Loucy (cell line): ENCODE measurements at regions not wholly inside any gene's neighbourhood (a gene's known extent, or its start where the extent isn't known, plus 50 kb on each side); places are given as distances from the start of the nearest gene placed in this dataset.

ENCODE experiments used
- EZH2phosphoT487 ChIP-seq: fragments of 200-600 bp; IDR thresholded peaks from 2 replicates; pipeline ENCODE4 v1.6.1; 2018; ENCODE audit warnings: antibody characterized with exemption, mild to moderate bottlenecking, moderate library complexity, borderline replicate concordance
- TF ChIP-seq, protein P1 (sequence below): fragments of 200-600 bp; sonication (generic); conservative IDR thresholded peaks from 2 replicates; pipeline ENCODE4 v1.5.1; 2014; ENCODE audit warnings: mild to moderate bottlenecking, antibody characterized with exemption, low read length

DNA sequence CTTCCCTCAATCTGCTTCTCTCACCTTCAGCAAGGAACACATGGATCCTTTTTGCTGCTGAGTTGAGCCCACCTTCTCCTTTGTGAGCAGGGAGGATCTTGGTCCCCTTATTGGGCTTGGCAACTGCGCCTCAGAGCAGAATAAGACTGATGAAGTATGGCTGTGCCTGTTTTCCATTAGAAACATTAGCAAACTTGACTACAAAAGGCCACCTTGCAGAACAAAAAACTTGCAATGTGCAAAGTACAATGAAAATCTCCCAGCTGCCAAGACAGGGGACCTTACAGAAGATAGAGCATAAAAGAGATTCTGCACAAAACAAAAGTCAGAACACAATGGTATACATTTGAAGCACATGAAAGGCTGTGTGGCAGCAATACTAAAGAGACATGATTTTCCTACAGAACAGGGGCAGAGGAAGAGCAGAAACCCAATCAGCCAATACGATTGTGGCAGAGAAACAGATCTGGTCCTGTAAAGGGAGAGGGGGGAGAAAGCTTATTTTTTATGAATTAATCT is 173.5 kb upstream of the SNX19 start:
- TF ChIP-seq, protein P1, sequence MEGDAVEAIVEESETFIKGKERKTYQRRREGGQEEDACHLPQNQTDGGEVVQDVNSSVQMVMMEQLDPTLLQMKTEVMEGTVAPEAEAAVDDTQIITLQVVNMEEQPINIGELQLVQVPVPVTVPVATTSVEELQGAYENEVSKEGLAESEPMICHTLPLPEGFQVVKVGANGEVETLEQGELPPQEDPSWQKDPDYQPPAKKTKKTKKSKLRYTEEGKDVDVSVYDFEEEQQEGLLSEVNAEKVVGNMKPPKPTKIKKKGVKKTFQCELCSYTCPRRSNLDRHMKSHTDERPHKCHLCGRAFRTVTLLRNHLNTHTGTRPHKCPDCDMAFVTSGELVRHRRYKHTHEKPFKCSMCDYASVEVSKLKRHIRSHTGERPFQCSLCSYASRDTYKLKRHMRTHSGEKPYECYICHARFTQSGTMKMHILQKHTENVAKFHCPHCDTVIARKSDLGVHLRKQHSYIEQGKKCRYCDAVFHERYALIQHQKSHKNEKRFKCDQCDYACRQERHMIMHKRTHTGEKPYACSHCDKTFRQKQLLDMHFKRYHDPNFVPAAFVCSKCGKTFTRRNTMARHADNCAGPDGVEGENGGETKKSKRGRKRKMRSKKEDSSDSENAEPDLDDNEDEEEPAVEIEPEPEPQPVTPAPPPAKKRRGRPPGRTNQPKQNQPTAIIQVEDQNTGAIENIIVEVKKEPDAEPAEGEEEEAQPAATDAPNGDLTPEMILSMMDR: no peak
- no peak for TF ChIP-seq EZH2phosphoT487
